ENCODE measurements at regions not wholly inside any gene's neighbourhood (a gene's known extent, or its start where the extent isn't known, plus 50 kb on each side); places are given as distances from the start of the nearest gene placed in this dataset.
"Not testable (repeated sequence)": the region's sequence is repeated elsewhere in the genome, so short reads cannot be mapped to it uniquely, and the experiment has no call there.

GRCh38 chr12:82627799-82628198 lies 58.9 kb upstream of the TMTC2 start:
- Histone ChIP-seq H3K4me3 (no peak overlapping the region), H3K9ac (no peak overlapping the region), H3F3A (ENCODE audit: insufficient read depth) (no peaks in the 10 kb centered on the region), H2AFZ (no peak overlapping the region), H3K9me2 (ENCODE audit: insufficient read depth) (no peaks in the 10 kb centered on the region), H3K27ac (no peak overlapping the region), H4K20me1 (ENCODE audit: insufficient read depth) (no peaks in the 10 kb centered on the region), H3K79me2 (ENCODE audit: insufficient read depth) (no peaks in the 10 kb centered on the region), H3K36me3 (ENCODE audit: low read depth) (no peaks in the 10 kb centered on the region), H3K4me1 (ENCODE audit: insufficient read depth) (no peaks in the 10 kb centered on the region), H3K4me2 (ENCODE audit: unreplicated experiment) (no peak overlapping the region), H3K27me3 (replicated peaks; ENCODE audit: insufficient read depth) (no peaks in the 10 kb centered on the region), H3K9me3 (ENCODE audit: low read depth) (no peaks in the 10 kb centered on the region)
- WGBS, 2 experiments (ENCODE audit: low coverage in 1 of 2, low lambda C conversion rate in 2 of 2, missing lambda C conversion rate in 2 of 2): 49 to 57% methylated on average over 7 of the region's 7 CpGs
- TF ChIP-seq EZH2phosphoT487 (IDR thresholded peaks at IDR 0.05; ENCODE audit: insufficient read depth, low read depth) (no peak), EZH2 (IDR thresholded peaks at IDR 0.05; ENCODE audit: insufficient read depth, poor library complexity, severe bottlenecking) (no peak)
- peak; percentile 74 for DNase-seq
- in situ Hi-C loops (cut with MboI): loop anchor here (10.0 kb wide), 1 partner anchor 243 kb away; no protein-coding TSS in a partner anchor

GRCh38 chr12:82634495-82635258 lies 52.0 kb upstream of the TMTC2 start:
- H3F3A ChIP-seq (ENCODE audit: insufficient read depth); DNase-seq; H3K4me2 ChIP-seq (ENCODE audit: unreplicated experiment); H3K4me3 ChIP-seq; H3K27me3 ChIP-seq (replicated peaks; ENCODE audit: insufficient read depth); H2AFZ ChIP-seq; H3K27ac ChIP-seq; H3K9me3 ChIP-seq (ENCODE audit: low read depth); H3K9ac ChIP-seq; H4K20me1 ChIP-seq (ENCODE audit: insufficient read depth); H3K36me3 ChIP-seq (ENCODE audit: low read depth); H3K9me2 ChIP-seq (ENCODE audit: insufficient read depth); H3K4me1 ChIP-seq (ENCODE audit: insufficient read depth); H3K79me2 ChIP-seq (ENCODE audit: insufficient read depth); in situ Hi-C loops (cut with MboI): not testable (repeated sequence)
- 51 to 60% methylated on average over 8 of the region's 8 CpGs for WGBS, 2 experiments (ENCODE audit: low coverage in 1 of 2, low lambda C conversion rate in 2 of 2, missing lambda C conversion rate in 2 of 2)

- 60 to 66% methylated on average over 9 of the region's 9 CpGs for WGBS, 2 experiments (ENCODE audit: low coverage in 1 of 2, low lambda C conversion rate in 2 of 2, missing lambda C conversion rate in 2 of 2)
- no peak for DNase-seq
- no peaks in the 10 kb centered on the region for H4K20me1 ChIP-seq (ENCODE audit: insufficient read depth)
- H3K4me1 ChIP-seq (ENCODE audit: insufficient read depth): no peaks in the 10 kb centered on the region
- TF ChIP-seq EZH2 (IDR thresholded peaks at IDR 0.05; ENCODE audit: insufficient read depth, poor library complexity, severe bottlenecking) (no peak), EZH2phosphoT487 (IDR thresholded peaks at IDR 0.05; ENCODE audit: insufficient read depth, low read depth) (no peak)
- H3K27me3 ChIP-seq (replicated peaks; ENCODE audit: insufficient read depth): no peaks in the 10 kb centered on the region
- H3K9me2 ChIP-seq (ENCODE audit: insufficient read depth): no peaks in the 10 kb centered on the region
- no peaks in the 10 kb centered on the region for H3K9me3 ChIP-seq (ENCODE audit: low read depth)
- H3K27ac ChIP-seq: no peak overlapping the region
- H2AFZ ChIP-seq: no peak overlapping the region
- in situ Hi-C loops (cut with MboI): no loop called here
- no peak overlapping the region for H3K9ac ChIP-seq
- no peak overlapping the region for H3K4me3 ChIP-seq
- H3K36me3 ChIP-seq (ENCODE audit: low read depth): no peaks in the 10 kb centered on the region
- H3F3A ChIP-seq (ENCODE audit: insufficient read depth): no peaks in the 10 kb centered on the region
- no peaks in the 10 kb centered on the region for H3K79me2 ChIP-seq (ENCODE audit: insufficient read depth)
- H3K4me2 ChIP-seq (ENCODE audit: unreplicated experiment): no peak overlapping the region
Measured at GRCh38 chr12:82635263-82635662, 51.4 kb upstream of the TMTC2 start.
